Caco-2 (cell line): ENCODE measurements at regions not wholly inside any gene's neighbourhood (a gene's known extent, or its start where the extent isn't known, plus 50 kb on each side); places are given as distances from the start of the nearest gene placed in this dataset.

Source experiments
- BruUV-seq: library from RNA; stranded (reverse); fragments of 400-500 nt; replicated peaks from 2 replicates; lab custom pipeline; 2021; lab: Mats Ljungman, UMichigan
- CTCF ChIA-PET: fragments of 300-600 bp; sonication (Branson Sonifier 250); formaldehyde crosslinking; loops from one replicate; lab custom pipeline; 2022; ENCODE audit warnings: antibody characterized with exemption; lab: Charles Lee
- POLR2A ChIA-PET: fragments of 300-600 bp; sonication (Branson Sonifier 250); formaldehyde crosslinking; loops from one replicate; lab custom pipeline; 2022; ENCODE audit warnings: antibody characterized with exemption; lab: Charles Lee
- DNase-seq, 2 experiments: peaks; one replicate each; pipeline versions ENCODE4 v3.0.0 to v3.0.0-alpha.2; 2020 to 2022
- H3K27me3 ChIP-seq: replicated peaks from 2 replicates; pipeline ENCODE4 v1.6.0; 2011; ENCODE audit warnings: low read length; ENCODE audit not compliant: control insufficient read depth, insufficient read depth
- H3K36me3 ChIP-seq: 2 replicates; pipeline ENCODE4 v1.5.1; 2011; ENCODE audit warnings: low read length; ENCODE audit not compliant: control insufficient read depth, insufficient read depth
- H3K4me1 ChIP-seq: fragments of 250-450 bp; sonication (Bioruptor Pico); 2 replicates; pipeline ENCODE4 v1.5.1; 2020; ENCODE audit warnings: mild to moderate bottlenecking
- H3K4me3 ChIP-seq: 2 replicates; pipeline ENCODE4 v1.5.1; 2011; ENCODE audit warnings: low read depth, mild to moderate bottlenecking, control low read depth, low read length
- H3K9me3 ChIP-seq: fragments of 250-450 bp; sonication (Bioruptor Pico); 2 replicates; pipeline ENCODE4 v1.5.1; 2020; ENCODE audit warnings: mild to moderate bottlenecking, moderate library complexity
- H3K27ac Mint-ChIP-seq: one replicate; pipeline ENCODE4 v1.8.0; 2022; ENCODE audit warnings: mixed read lengths; ENCODE audit not compliant: unreplicated experiment
- H3K27me3 Mint-ChIP-seq: one replicate; pipeline ENCODE4 v1.8.0; 2022; ENCODE audit warnings: mixed read lengths; ENCODE audit not compliant: insufficient read depth, unreplicated experiment
- H3K36me3 Mint-ChIP-seq: one replicate; pipeline ENCODE4 v1.8.0; 2022; ENCODE audit warnings: mild to moderate bottlenecking, mixed read lengths; ENCODE audit not compliant: insufficient read depth, unreplicated experiment
- H3K4me1 Mint-ChIP-seq: one replicate; pipeline ENCODE4 v1.8.0; 2022; ENCODE audit warnings: low read depth, mixed read lengths; ENCODE audit not compliant: unreplicated experiment
- H3K4me3 Mint-ChIP-seq: one replicate; pipeline ENCODE4 v1.8.0; 2022; ENCODE audit warnings: mild to moderate bottlenecking, moderate library complexity, mixed read lengths; ENCODE audit not compliant: unreplicated experiment
- H3K9me3 Mint-ChIP-seq: one replicate; pipeline ENCODE4 v1.8.0; 2022; ENCODE audit warnings: mixed read lengths; ENCODE audit not compliant: unreplicated experiment
- intact Hi-C: fragments of 100-400 bp; cut with micrococcal nuclease; formaldehyde crosslinking; loops from one replicate; pipeline ENCODE4 v1.10.0; 2022; ENCODE audit not compliant: unreplicated experiment
- TF ChIP-seq, protein P1 (sequence below), 2 experiments: fragments of 200-600 bp in 1 of 2; IDR thresholded peaks; 1 replicate in 1 of 2; 2 replicates in 1 of 2; pipeline versions ENCODE4 v1.5.1 to v1.8.0; 2011 to 2022; ENCODE audit warnings: antibody characterized with exemption in 1 of 2, control low read depth in 1 of 2, inconsistent platforms in 1 of 2, low read depth in 1 of 2, low read length in 1 of 2, mild to moderate bottlenecking in 1 of 2, moderate library complexity in 1 of 2; ENCODE audit not compliant: insufficient read depth in 1 of 2, severe bottlenecking in 1 of 2, unreplicated experiment in 1 of 2

DNA sequence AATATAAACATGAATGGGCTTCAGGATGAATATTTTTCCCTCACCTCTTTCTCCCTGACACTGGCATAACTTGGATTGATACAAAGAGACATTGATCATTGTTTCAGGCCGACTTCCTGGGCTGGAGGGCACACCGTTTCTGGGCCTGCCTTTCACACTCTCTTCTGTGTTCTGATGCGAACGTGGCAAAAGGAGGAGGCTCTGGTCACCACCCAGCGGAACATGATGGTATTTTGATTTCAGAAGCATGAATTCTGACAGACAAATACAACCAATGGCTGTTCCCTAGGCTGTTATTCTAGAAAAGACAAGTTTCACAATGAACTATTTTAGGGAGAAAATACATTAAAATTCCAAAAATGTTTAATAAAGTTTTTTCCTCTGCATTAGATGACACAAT, 534.5 kb upstream of the MKI67 start:
- CTCF ChIA-PET, result no interaction called here
- peak in 1 of 2 experiments; percentile 5 for DNase-seq
- Histone ChIP-seq H3K27me3 (no peaks in the 10 kb centered on the region), H3K9me3 (no peaks in the 10 kb centered on the region), H3K36me3 (no peaks in the 10 kb centered on the region), H3K4me1 (no peaks in the 10 kb centered on the region), H3K4me3 (no peak overlapping the region)
- H3K4me3 Mint-ChIP-seq, result no peak overlapping the region
- POLR2A ChIA-PET, result no interaction called here
- H3K36me3 Mint-ChIP-seq, result no peaks in the 10 kb centered on the region
- intact Hi-C loops, result no loop called here
- peaks cover 14% of the 10 kb centered on the region for H3K27me3 Mint-ChIP-seq
- TF ChIP-seq, protein P1, sequence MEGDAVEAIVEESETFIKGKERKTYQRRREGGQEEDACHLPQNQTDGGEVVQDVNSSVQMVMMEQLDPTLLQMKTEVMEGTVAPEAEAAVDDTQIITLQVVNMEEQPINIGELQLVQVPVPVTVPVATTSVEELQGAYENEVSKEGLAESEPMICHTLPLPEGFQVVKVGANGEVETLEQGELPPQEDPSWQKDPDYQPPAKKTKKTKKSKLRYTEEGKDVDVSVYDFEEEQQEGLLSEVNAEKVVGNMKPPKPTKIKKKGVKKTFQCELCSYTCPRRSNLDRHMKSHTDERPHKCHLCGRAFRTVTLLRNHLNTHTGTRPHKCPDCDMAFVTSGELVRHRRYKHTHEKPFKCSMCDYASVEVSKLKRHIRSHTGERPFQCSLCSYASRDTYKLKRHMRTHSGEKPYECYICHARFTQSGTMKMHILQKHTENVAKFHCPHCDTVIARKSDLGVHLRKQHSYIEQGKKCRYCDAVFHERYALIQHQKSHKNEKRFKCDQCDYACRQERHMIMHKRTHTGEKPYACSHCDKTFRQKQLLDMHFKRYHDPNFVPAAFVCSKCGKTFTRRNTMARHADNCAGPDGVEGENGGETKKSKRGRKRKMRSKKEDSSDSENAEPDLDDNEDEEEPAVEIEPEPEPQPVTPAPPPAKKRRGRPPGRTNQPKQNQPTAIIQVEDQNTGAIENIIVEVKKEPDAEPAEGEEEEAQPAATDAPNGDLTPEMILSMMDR (IDR thresholded peaks at IDR 0.05; ENCODE audit: insufficient read depth in 1 of 2, low read depth in 1 of 2, low read length in 1 of 2, severe bottlenecking in 1 of 2, unreplicated experiment in 1 of 2), result no peak
- no peaks in the 10 kb centered on the region for H3K9me3 Mint-ChIP-seq
- no peak overlapping the region for H3K27ac Mint-ChIP-seq
- BruUV-seq, result no TSS peak
- H3K4me1 Mint-ChIP-seq, result no peaks in the 10 kb centered on the region

- no peaks in the 10 kb centered on the region for H3K4me1 ChIP-seq
- no peak for DNase-seq
- Mint-ChIP-seq H3K4me3 (no peak overlapping the region), H3K36me3 (no peaks in the 10 kb centered on the region), H3K9me3 (no peaks in the 10 kb centered on the region), H3K27me3 (peaks cover 14% of the 10 kb centered on the region), H3K4me1 (no peaks in the 10 kb centered on the region), H3K27ac (no peak overlapping the region)
- ChIA-PET POLR2A (no interaction called here), CTCF (no interaction called here)
- H3K36me3 ChIP-seq, result no peaks in the 10 kb centered on the region
- TF ChIP-seq, protein P1 (IDR thresholded peaks at IDR 0.05; ENCODE audit: insufficient read depth in 1 of 2, low read depth in 1 of 2, low read length in 1 of 2, severe bottlenecking in 1 of 2, unreplicated experiment in 1 of 2), result no peak
- no peaks in the 10 kb centered on the region for H3K9me3 ChIP-seq
- no TSS peak for BruUV-seq
- no peaks in the 10 kb centered on the region for H3K27me3 ChIP-seq
- H3K4me3 ChIP-seq, result no peak overlapping the region
- intact Hi-C loops, result no loop called here
Observed at GRCh38 chr10:128661404-128662197, 535.4 kb upstream of the MKI67 start.

GRCh38 chr10:128662520-128662919, 536.3 kb upstream of the MKI67 start:
- Mint-ChIP-seq H3K27ac (no peak overlapping the region), H3K4me3 (no peak overlapping the region), H3K9me3 (no peaks in the 10 kb centered on the region), H3K4me1 (no peaks in the 10 kb centered on the region), H3K27me3 (peaks cover 17% of the 10 kb centered on the region), H3K36me3 (no peaks in the 10 kb centered on the region)
- TF ChIP-seq, protein P1 (IDR thresholded peaks at IDR 0.05; ENCODE audit: insufficient read depth in 1 of 2, low read depth in 1 of 2, low read length in 1 of 2, severe bottlenecking in 1 of 2, unreplicated experiment in 1 of 2), result no peak
- Histone ChIP-seq H3K4me1 (no peaks in the 10 kb centered on the region), H3K4me3 (no peak overlapping the region), H3K36me3 (no peaks in the 10 kb centered on the region), H3K9me3 (no peaks in the 10 kb centered on the region), H3K27me3 (no peaks in the 10 kb centered on the region)
- no peak for DNase-seq
- BruUV-seq, result no TSS peak
- POLR2A ChIA-PET, result no interaction called here
- intact Hi-C loops, result no loop called here
- CTCF ChIA-PET, result no interaction called here
